Type B pancreatic cell (in vitro differentiated cells): ENCODE measurements at regions not wholly inside any gene's neighbourhood (a gene's known extent, or its start where the extent isn't known, plus 50 kb on each side); places are given as distances from the start of the nearest gene placed in this dataset.
"Not testable (repeated sequence)": the region's sequence is repeated elsewhere in the genome, so short reads cannot be mapped to it uniquely, and the experiment has no call there.

Source experiments
- DNase-seq: peaks from one replicate; pipeline ENCODE4 v3.0.0; 2021; ENCODE audit warnings: mixed read lengths; ENCODE audit not compliant: unreplicated experiment; ENCODE audit errors: extremely low spot score
- H3K27ac Mint-ChIP-seq: 2 replicates; pipeline ENCODE4 v1.8.0; 2021; ENCODE audit warnings: mild to moderate bottlenecking, mixed read lengths
- H3K27me3 Mint-ChIP-seq: 2 replicates; pipeline ENCODE4 v1.8.0; 2021; ENCODE audit warnings: mixed read lengths
- H3K36me3 Mint-ChIP-seq: 2 replicates; pipeline ENCODE4 v1.8.0; 2021; ENCODE audit warnings: mixed read lengths
- H3K4me1 Mint-ChIP-seq: one replicate; pipeline ENCODE4 v1.8.0; 2021; ENCODE audit warnings: mixed read lengths; ENCODE audit not compliant: unreplicated experiment
- H3K4me3 Mint-ChIP-seq: 2 replicates; pipeline ENCODE4 v1.8.0; 2021; ENCODE audit warnings: mild to moderate bottlenecking, mixed read lengths
- H3K9me3 Mint-ChIP-seq: 2 replicates; pipeline ENCODE4 v1.8.0; 2021; ENCODE audit warnings: mixed read lengths
- TF ChIP-seq, protein P1 (sequence below): fragments of 200-600 bp; sonication (generic); conservative IDR thresholded peaks from 2 replicates; pipeline ENCODE4 v1.5.0; 2021; ENCODE audit warnings: antibody characterized with exemption, mild to moderate bottlenecking

DNA sequence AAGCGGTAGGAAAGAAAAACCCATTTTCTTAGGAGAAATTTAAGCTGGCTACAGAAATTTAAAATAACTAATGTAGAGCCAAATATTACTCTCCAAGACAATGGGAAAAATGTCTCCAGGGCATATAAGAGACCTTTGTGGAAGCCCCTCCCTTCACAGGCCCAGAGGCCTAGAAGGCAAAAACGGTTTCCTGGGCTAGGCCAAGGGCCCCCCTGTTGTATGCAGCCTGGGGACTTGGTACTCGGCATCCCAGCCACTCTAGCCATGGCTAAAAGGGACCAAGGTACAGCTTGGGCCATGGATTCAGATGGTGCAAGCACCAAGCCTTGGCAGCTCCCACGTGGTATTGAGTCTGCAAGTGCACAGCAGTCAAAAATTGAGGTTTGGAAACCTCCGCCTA is 90.1 kb downstream of the CGGBP1 start:
- no peaks in the 10 kb centered on the region for H3K27me3 Mint-ChIP-seq
- TF ChIP-seq, protein P1, sequence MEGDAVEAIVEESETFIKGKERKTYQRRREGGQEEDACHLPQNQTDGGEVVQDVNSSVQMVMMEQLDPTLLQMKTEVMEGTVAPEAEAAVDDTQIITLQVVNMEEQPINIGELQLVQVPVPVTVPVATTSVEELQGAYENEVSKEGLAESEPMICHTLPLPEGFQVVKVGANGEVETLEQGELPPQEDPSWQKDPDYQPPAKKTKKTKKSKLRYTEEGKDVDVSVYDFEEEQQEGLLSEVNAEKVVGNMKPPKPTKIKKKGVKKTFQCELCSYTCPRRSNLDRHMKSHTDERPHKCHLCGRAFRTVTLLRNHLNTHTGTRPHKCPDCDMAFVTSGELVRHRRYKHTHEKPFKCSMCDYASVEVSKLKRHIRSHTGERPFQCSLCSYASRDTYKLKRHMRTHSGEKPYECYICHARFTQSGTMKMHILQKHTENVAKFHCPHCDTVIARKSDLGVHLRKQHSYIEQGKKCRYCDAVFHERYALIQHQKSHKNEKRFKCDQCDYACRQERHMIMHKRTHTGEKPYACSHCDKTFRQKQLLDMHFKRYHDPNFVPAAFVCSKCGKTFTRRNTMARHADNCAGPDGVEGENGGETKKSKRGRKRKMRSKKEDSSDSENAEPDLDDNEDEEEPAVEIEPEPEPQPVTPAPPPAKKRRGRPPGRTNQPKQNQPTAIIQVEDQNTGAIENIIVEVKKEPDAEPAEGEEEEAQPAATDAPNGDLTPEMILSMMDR: no peak
- no peaks in the 10 kb centered on the region for H3K4me1 Mint-ChIP-seq
- DNase-seq: no peak
- H3K27ac Mint-ChIP-seq: no peak overlapping the region
- no peak overlapping the region for H3K4me3 Mint-ChIP-seq
- peaks cover 3% of the 10 kb centered on the region for H3K9me3 Mint-ChIP-seq
- H3K36me3 Mint-ChIP-seq: no peaks in the 10 kb centered on the region

DNA sequence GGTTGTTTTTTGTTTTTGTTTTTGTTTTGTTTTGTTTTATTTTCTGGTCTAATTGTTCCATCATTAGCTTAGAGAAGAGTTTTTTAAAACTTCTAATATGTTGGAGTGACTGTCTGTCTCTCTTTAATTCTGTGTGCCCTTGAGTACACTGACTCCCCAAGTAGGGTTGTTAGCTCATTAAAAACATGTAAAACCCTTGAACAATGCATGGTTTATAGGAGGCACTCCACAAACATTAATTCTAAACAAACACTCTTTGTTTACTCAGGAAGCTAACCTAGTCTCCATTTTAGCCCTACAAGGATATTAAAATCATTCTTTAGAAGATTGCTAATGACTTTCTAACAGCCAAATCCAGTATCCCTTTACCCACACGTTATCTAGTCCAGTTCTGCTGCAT is 100.5 kb downstream of the CGGBP1 start:
- H3K27me3 Mint-ChIP-seq: no peaks in the 10 kb centered on the region
- TF ChIP-seq, protein P1: no peak
- no peaks in the 10 kb centered on the region for H3K4me1 Mint-ChIP-seq
- H3K36me3 Mint-ChIP-seq: no peaks in the 10 kb centered on the region
- no peaks in the 10 kb centered on the region for H3K9me3 Mint-ChIP-seq
- DNase-seq: no peak
- no peak overlapping the region for H3K4me3 Mint-ChIP-seq
- H3K27ac Mint-ChIP-seq: no peak overlapping the region

DNA sequence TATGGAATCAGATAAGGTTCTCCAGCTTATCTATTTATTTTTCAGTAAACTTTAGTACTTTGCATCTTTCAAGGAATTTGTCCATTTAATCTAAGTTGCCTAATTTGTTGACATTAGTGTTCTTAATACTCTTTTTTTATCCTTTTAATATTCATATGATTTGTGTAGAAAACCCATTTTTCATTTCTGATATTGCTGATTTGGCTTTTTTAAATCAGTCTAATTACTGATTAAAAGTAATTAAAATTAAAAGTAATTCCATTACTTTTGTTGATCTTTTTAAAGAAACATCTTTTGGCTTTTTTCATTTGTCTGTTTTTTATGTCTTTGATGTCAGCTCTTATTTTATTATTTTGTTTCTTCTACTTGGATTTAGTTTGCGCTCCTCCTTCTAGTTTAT is 101.2 kb downstream of the CGGBP1 start:
- no peak overlapping the region for H3K27ac Mint-ChIP-seq
- no peak overlapping the region for H3K4me3 Mint-ChIP-seq
- H3K36me3 Mint-ChIP-seq: no peaks in the 10 kb centered on the region
- no peaks in the 10 kb centered on the region for H3K4me1 Mint-ChIP-seq
- no peaks in the 10 kb centered on the region for H3K9me3 Mint-ChIP-seq
- H3K27me3 Mint-ChIP-seq: no peaks in the 10 kb centered on the region
- DNase-seq: no peak
- TF ChIP-seq, protein P1: no peak

DNA sequence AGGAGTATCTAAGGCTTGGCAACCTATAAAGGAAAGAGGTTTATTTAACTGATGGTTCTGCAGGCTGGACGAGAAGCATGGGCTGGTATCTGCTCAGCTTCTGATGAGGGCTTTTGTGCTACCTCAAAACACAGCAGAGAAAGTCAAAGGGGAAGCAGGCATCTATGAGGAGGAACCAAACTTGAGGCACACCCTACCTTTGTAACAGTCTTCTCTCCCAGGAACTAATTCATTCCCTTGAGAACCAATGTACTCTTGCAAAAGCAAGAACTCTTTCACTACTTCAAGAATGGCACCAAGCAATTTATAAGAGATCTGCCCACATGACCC is 109.0 kb downstream of the CGGBP1 start:
- H3K9me3 Mint-ChIP-seq: no peaks in the 10 kb centered on the region
- no peak for DNase-seq
- H3K27ac Mint-ChIP-seq: no peak overlapping the region
- H3K4me1 Mint-ChIP-seq: no peaks in the 10 kb centered on the region
- no peaks in the 10 kb centered on the region for H3K27me3 Mint-ChIP-seq
- H3K4me3 Mint-ChIP-seq: no peak overlapping the region
- TF ChIP-seq, protein P1: no peak
- no peaks in the 10 kb centered on the region for H3K36me3 Mint-ChIP-seq

DNA sequence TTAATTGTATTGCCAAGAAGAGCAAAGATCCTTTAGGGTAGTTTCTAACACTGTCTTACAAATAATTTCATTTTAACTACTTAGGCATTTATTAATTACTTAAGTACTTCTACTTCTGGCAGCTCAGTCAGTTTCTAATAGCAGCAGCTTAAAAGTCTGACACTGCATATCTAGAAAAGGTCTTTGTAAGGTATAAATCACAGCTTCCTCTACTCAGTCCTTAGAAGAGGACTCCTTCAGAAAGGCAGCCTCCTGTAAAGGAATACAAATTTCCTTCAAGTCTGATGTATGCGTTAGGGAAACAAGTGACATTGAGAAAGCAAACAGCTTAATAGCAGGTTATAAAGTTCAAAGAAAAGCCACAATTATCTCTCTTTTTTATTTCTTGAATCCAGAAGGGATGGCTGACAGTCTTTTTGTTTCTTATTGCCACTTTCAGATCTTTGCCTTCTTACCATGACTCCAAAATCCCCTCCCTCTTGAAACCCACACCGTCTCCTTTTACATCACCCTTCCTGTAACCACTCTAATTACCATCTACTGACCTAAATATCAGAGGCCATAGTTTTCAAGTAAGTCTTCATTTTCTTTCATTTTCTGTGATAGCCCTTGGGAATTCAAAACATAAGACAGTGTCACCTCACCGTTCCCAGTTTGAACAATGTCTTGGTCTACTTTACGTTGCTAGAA is 109.5 kb downstream of the CGGBP1 start:
- DNase-seq: no peak
- Mint-ChIP-seq H3K36me3 (no peaks in the 10 kb centered on the region), H3K27me3 (no peaks in the 10 kb centered on the region), H3K4me1 (no peaks in the 10 kb centered on the region), H3K4me3 (no peak overlapping the region), H3K9me3 (no peaks in the 10 kb centered on the region), H3K27ac (no peak overlapping the region)
- TF ChIP-seq, protein P1: no peak

DNA sequence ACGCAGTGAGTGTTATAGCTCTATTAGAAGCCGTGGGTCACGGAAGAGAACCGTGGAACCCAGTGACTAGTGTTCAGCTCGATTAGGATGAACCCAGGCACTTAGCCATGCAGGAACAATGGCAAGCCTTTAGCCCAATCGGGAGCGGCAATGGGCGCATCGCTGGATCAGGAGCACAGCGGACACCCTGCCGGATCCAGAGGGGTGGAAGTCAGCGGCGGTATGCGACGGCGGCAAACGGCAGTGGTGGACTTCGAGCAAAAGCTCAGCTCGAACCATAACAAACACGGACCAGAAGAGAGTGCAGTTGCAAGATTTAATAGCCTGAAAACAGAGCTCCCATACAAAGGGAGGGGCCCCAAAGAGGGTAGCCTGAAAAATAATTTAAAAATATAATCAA is 112.8 kb downstream of the CGGBP1 start:
- not testable (repeated sequence) for H3K27ac Mint-ChIP-seq, H3K9me3 Mint-ChIP-seq, DNase-seq, H3K4me3 Mint-ChIP-seq, H3K4me1 Mint-ChIP-seq, H3K36me3 Mint-ChIP-seq, H3K27me3 Mint-ChIP-seq

DNA sequence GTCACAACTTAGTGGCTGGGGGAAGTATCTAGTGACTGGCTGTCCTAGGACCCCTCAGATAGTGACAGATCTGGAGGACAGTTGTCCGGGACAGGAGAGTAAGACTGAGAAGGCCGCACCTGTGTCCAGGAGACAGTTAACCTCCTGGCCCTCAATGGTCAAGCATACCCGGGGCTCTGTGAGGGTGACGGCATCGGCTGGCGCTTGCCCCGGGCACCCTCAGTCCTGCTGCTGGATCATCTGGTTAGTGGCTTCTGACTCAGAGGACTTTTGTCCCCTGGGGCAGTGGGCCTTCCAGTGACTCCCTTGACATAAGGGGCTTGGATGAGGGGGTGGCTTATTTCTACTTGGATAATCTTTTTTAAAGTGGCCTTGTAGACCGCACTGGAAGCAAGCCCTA is 116.5 kb downstream of the CGGBP1 start:
- not testable (repeated sequence) for H3K27me3 Mint-ChIP-seq, DNase-seq, H3K27ac Mint-ChIP-seq, H3K4me1 Mint-ChIP-seq, H3K9me3 Mint-ChIP-seq, H3K4me3 Mint-ChIP-seq, H3K36me3 Mint-ChIP-seq
